Endodermal cell (in vitro differentiated cells): ENCODE measurements at regions not wholly inside any gene's neighbourhood (a gene's known extent, or its start where the extent isn't known, plus 50 kb on each side); places are given as distances from the start of the nearest gene placed in this dataset.
"Not testable (repeated sequence)": the region's sequence is repeated elsewhere in the genome, so short reads cannot be mapped to it uniquely, and the experiment has no call there.

Source experiments
- DNase-seq: peaks from one replicate; pipeline ENCODE4 v3.0.0-alpha.2; 2017
- H3K27ac ChIP-seq: 2 replicates; pipeline ENCODE4 v1.5.1; 2013; ENCODE audit warnings: mild to moderate bottlenecking, low read depth, low read length, moderate library complexity
- H3K27me3 ChIP-seq: 2 replicates; pipeline ENCODE4 v1.6.1; 2013; ENCODE audit warnings: mild to moderate bottlenecking, low read length, moderate library complexity; ENCODE audit not compliant: insufficient read depth, control insufficient read depth, poor library complexity, severe bottlenecking
- H3K36me3 ChIP-seq: 2 replicates; pipeline ENCODE4 v1.7.0; 2013; ENCODE audit warnings: mild to moderate bottlenecking, low read length, moderate library complexity; ENCODE audit not compliant: control insufficient read depth, insufficient read depth
- H3K4me1 ChIP-seq: one replicate; pipeline ENCODE4 v1.7.0; 2013; ENCODE audit warnings: low read length; ENCODE audit not compliant: control insufficient read depth, insufficient read depth
- H3K4me3 ChIP-seq: 2 replicates; pipeline ENCODE4 v1.5.1; 2013; ENCODE audit warnings: mild to moderate bottlenecking, low read length, moderate library complexity
- H3K9ac ChIP-seq: 2 replicates; pipeline ENCODE4 v1.6.1; 2013; ENCODE audit warnings: mild to moderate bottlenecking, low read length, moderate library complexity; ENCODE audit not compliant: poor library complexity, severe bottlenecking; ENCODE audit errors: extremely low read depth
- H3K9me3 ChIP-seq: 2 replicates; pipeline ENCODE4 v1.6.1; 2013; ENCODE audit warnings: mild to moderate bottlenecking, low read length, moderate library complexity; ENCODE audit not compliant: control insufficient read depth
- H3K27ac Mint-ChIP-seq: 2 replicates; pipeline ENCODE4 v1.8.0; 2020; ENCODE audit warnings: mixed read lengths
- H3K27me3 Mint-ChIP-seq: 2 replicates; pipeline ENCODE4 v1.8.0; 2021; ENCODE audit warnings: mild to moderate bottlenecking, mixed read lengths; ENCODE audit not compliant: insufficient read depth
- H3K36me3 Mint-ChIP-seq: 2 replicates; pipeline ENCODE4 v1.8.0; 2020; ENCODE audit warnings: low read depth, mixed read lengths
- H3K4me1 Mint-ChIP-seq: 2 replicates; pipeline ENCODE4 v1.8.0; 2020; ENCODE audit warnings: mixed read lengths
- H3K4me3 Mint-ChIP-seq: 2 replicates; pipeline ENCODE4 v1.8.0; 2020; ENCODE audit warnings: mild to moderate bottlenecking, moderate library complexity, mixed read lengths
- H3K9me3 Mint-ChIP-seq: 2 replicates; pipeline ENCODE4 v1.8.0; 2020; ENCODE audit warnings: mild to moderate bottlenecking, mixed read lengths
- WGBS, 2 experiments: methylation state at CpG; one replicate each; pipeline versions ENCODE4 v1.1.5 to v1.1.7; 2013; ENCODE audit warnings: missing lambda C conversion rate in 2 of 2, mixed read lengths in 1 of 2; ENCODE audit not compliant: insufficient coverage in 1 of 2, insufficient read length in 1 of 2; 5-methylcytosine and 5-hydroxymethylcytosine counted together
- TF ChIP-seq, protein P1 (sequence below): fragments of 200-600 bp; sonication (generic); conservative IDR thresholded peaks from 2 replicates; pipeline ENCODE4 v1.5.0; 2021; ENCODE audit warnings: antibody characterized with exemption, mild to moderate bottlenecking

DNA sequence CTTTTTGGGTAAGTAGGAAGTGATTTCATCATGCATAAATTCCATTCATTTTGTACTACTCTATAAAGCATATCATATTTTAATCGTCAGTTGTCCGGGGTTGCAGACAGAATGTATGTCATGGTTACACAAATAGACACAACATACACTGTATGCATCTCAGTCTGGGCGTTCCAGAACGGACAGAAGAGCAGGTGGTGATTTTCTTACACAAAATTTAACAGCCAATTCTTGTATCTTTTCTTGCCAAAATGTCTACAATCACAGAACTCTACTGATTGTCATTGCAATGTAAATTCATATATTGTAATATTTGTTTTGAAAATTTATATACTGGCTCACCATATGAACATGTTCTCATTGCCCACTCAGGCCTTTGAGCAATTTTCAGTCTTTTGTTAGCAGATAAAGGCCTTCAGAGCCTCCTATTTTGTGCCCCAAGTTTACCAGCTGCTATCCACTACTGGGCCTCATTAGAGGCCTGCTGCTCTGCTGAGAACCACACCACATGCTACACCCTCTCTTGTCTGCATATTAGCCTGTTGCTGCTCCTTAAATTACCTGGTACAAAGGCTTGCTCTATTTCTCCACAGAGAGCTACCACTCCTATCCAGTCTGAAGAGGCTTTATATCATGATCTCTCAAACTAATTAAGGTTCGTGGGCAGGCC is 61.5 kb downstream of the PRDM13 start:
- Histone ChIP-seq H3K9ac (no peak overlapping the region), H3K27ac (peak overlapping the region; percentile 57), H3K4me3 (no peak overlapping the region), H3K4me1 (no peaks in the 10 kb centered on the region), H3K9me3 (no peaks in the 10 kb centered on the region), H3K27me3 (no peaks in the 10 kb centered on the region), H3K36me3 (no peaks in the 10 kb centered on the region)
- DNase-seq: no peak
- Mint-ChIP-seq H3K36me3 (no peaks in the 10 kb centered on the region), H3K4me3 (no peak overlapping the region), H3K27ac (no peak overlapping the region), H3K4me1 (no peaks in the 10 kb centered on the region), H3K27me3 (peaks cover 7% of the 10 kb centered on the region), H3K9me3 (no peaks in the 10 kb centered on the region)
- WGBS, 2 experiments: 93 to 100% methylated on average over 1 to 5 of the region's 5 CpGs
- TF ChIP-seq, protein P1, sequence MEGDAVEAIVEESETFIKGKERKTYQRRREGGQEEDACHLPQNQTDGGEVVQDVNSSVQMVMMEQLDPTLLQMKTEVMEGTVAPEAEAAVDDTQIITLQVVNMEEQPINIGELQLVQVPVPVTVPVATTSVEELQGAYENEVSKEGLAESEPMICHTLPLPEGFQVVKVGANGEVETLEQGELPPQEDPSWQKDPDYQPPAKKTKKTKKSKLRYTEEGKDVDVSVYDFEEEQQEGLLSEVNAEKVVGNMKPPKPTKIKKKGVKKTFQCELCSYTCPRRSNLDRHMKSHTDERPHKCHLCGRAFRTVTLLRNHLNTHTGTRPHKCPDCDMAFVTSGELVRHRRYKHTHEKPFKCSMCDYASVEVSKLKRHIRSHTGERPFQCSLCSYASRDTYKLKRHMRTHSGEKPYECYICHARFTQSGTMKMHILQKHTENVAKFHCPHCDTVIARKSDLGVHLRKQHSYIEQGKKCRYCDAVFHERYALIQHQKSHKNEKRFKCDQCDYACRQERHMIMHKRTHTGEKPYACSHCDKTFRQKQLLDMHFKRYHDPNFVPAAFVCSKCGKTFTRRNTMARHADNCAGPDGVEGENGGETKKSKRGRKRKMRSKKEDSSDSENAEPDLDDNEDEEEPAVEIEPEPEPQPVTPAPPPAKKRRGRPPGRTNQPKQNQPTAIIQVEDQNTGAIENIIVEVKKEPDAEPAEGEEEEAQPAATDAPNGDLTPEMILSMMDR: no peak

DNA sequence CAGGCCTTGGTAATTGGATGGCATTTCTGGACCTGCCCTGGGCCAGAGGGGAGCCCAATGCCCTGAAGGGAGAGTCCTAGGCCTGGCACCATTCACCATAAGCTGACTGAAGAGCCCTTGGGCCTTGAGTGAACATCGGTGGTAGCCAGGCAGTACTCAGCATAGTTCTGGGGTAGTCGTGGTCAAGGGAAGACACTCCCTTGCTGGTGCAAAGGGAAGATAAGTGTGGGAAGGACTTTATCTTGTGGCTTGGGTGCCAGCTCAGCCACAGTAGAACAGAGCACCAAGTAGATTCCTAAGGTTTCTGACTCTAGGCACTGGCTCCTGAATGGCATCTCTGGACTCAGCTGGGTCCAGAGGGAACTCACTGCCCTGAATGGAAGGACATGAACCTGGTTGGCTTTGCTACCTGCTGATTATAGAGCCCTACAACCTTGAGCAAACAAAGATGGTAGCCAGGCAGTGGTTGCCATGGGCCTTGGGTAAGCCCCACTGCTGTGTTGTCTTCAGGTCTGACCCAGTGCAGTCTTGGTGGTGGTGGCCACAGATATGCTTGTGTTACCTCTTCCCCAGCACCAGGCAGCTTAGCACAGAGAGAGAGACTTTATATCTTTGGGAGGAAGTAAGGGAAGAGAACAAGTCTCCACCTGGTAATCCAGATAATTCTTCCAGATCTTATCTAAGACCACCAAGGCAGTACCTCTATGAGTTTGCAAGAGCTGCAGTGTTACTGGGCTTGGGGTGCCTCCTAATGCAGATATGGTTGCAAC is 83.5 kb downstream of the PRDM13 start:
- H3K9me3 ChIP-seq: no peaks in the 10 kb centered on the region
- Mint-ChIP-seq H3K27me3 (peaks cover 1% of the 10 kb centered on the region), H3K9me3 (no peaks in the 10 kb centered on the region), H3K36me3 (no peaks in the 10 kb centered on the region), H3K27ac (no peak overlapping the region), H3K4me1 (no peaks in the 10 kb centered on the region), H3K4me3 (no peak overlapping the region)
- H3K27ac ChIP-seq: no peak overlapping the region
- no peak overlapping the region for H3K9ac ChIP-seq
- no peaks in the 10 kb centered on the region for H3K36me3 ChIP-seq
- no peak for DNase-seq
- WGBS, 2 experiments: 89% methylated on average over 2 of the region's 2 CpGs; no CpG with 5 or more reads in 1 of the 2 experiments
- no peaks in the 10 kb centered on the region for H3K27me3 ChIP-seq
- TF ChIP-seq, protein P1: no peak
- H3K4me1 ChIP-seq: no peaks in the 10 kb centered on the region
- no peak overlapping the region for H3K4me3 ChIP-seq

DNA sequence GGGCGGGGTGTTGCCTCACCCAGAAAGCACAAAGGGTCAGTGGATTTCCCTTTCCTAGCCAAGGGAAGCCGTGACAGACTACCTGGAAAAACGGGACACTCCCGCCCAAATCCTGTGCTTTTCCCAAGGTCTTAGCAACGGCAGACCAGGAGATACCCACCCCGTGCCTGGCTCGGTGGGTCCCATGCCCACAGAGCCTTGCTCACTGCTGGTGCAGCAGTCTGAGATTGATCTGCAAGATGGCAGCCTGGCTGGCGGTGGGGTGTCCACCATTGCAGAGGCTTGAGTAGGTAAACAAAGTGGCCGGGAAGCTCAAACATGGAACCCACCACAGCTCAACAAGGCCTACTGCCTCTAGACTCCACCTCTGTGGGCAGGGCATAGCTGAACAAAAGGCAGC is 95.7 kb downstream of the PRDM13 start:
- H3K36me3 ChIP-seq, H3K27ac Mint-ChIP-seq, H3K9me3 Mint-ChIP-seq, H3K9me3 ChIP-seq, H3K4me1 ChIP-seq, DNase-seq, H3K27ac ChIP-seq, H3K4me3 Mint-ChIP-seq, H3K4me3 ChIP-seq, H3K27me3 ChIP-seq, H3K4me1 Mint-ChIP-seq, H3K36me3 Mint-ChIP-seq, H3K9ac ChIP-seq: not testable (repeated sequence)
- peaks cover 11% of the 10 kb centered on the region for H3K27me3 Mint-ChIP-seq
- 92 to 93% methylated on average over 5 to 9 of the region's 9 CpGs for WGBS, 2 experiments
